ENCODE measurements at regions not wholly inside any gene's neighbourhood (a gene's known extent, or its start where the extent isn't known, plus 50 kb on each side); places are given as distances from the start of the nearest gene placed in this dataset.
"Not testable (repeated sequence)": the region's sequence is repeated elsewhere in the genome, so short reads cannot be mapped to it uniquely, and the experiment has no call there.

- no peak for DNase-seq
These were observed 276.8 kb downstream of the ADGRD1 start for GRCh38 chr12:131230340-131231031.

GRCh38 chr12:131231032-131231980, 277.6 kb downstream of the ADGRD1 start:
- DNase-seq, result no peak

GRCh38 chr12:131232036-131232435, 278.3 kb downstream of the ADGRD1 start:
- DNase-seq, result no peak

GRCh38 chr12:131232872-131233271, 279.2 kb downstream of the ADGRD1 start:
- DNase-seq, result not testable (repeated sequence)

- not testable (repeated sequence) for DNase-seq
These were observed 280.4 kb downstream of the ADGRD1 start for GRCh38 chr12:131233850-131234789.

- DNase-seq, result not testable (repeated sequence)
These were observed 281.1 kb downstream of the ADGRD1 start for GRCh38 chr12:131234841-131235271.

- DNase-seq, result no peak
These were observed 282.2 kb downstream of the ADGRD1 start for GRCh38 chr12:131235871-131236271.

GRCh38 chr12:131239384-131240094, 285.8 kb downstream of the ADGRD1 start:
- DNase-seq, result no peak

- no peak for DNase-seq
These were observed 287.8 kb downstream of the ADGRD1 start for GRCh38 chr12:131241517-131241916.

- no peak for DNase-seq
These were observed 289.2 kb downstream of the ADGRD1 start for GRCh38 chr12:131242741-131243496.

GRCh38 chr12:131244157-131244688, 290.5 kb downstream of the ADGRD1 start:
- DNase-seq, result not testable (repeated sequence)

- not testable (repeated sequence) for DNase-seq
These were observed 291.5 kb downstream of the ADGRD1 start for GRCh38 chr12:131245161-131245560.

- no peak for DNase-seq
These were observed 292.1 kb downstream of the ADGRD1 start for GRCh38 chr12:131245564-131246355.

- DNase-seq, result not testable (repeated sequence)
These were observed 293.5 kb downstream of the ADGRD1 start for GRCh38 chr12:131247026-131247725.

- not testable (repeated sequence) for DNase-seq
These were observed 294.2 kb downstream of the ADGRD1 start for GRCh38 chr12:131247875-131248274.

GRCh38 chr12:131249246-131250027, 295.7 kb downstream of the ADGRD1 start:
- no peak for DNase-seq

- no peak for DNase-seq
These were observed 296.6 kb downstream of the ADGRD1 start for GRCh38 chr12:131250028-131250950.
